SK-N-SH (cell line): ENCODE measurements at regions not wholly inside any gene's neighbourhood (a gene's known extent, or its start where the extent isn't known, plus 50 kb on each side); places are given as distances from the start of the nearest gene placed in this dataset.

Experiments
- CTCF ChIA-PET: fragments of 300-600, 350-600 bp; formaldehyde crosslinking; extraction: SDS; loops from one replicate; lab custom pipeline; 2021; lab: Yijun Ruan, JAX
- POLR2A ChIA-PET: fragments of 350-600 bp; sonication (Branson Sonifier 250); formaldehyde crosslinking; extraction: SDS; loops from one replicate; lab custom pipeline; 2020; ENCODE audit warnings: antibody characterized with exemption, inconsistent platforms; lab: Yijun Ruan, JAX
- DNase-seq: peaks from one replicate; pipeline ENCODE4 v3.0.0; 2012
- H2AFZ ChIP-seq: fragments of 200-600 bp; sonication (generic); 2 replicates; pipeline ENCODE4 v1.8.1; 2016; ENCODE audit warnings: antibody characterized with exemption, mild to moderate bottlenecking, low read depth
- H3F3A ChIP-seq: fragments of 200-600 bp; sonication (generic); replicated peaks from 2 replicates; pipeline ENCODE3; 2016; ENCODE audit warnings: antibody characterized with exemption, mild to moderate bottlenecking; ENCODE audit not compliant: insufficient read depth
- H3K27ac ChIP-seq, 2 experiments: fragments of 200-500 bp in 1 of 2; fragments of 200-600 bp in 1 of 2; sonication (Bioruptor generic) in 1 of 2; sonication (generic), shearing (Covaris generic) in 1 of 2; 2 replicates each; pipeline versions ENCODE4 v1.5.1 to v1.6.1; 2014 to 2016; ENCODE audit warnings: low read depth in 2 of 2, inconsistent platforms in 1 of 2, low read length in 1 of 2, mild to moderate bottlenecking in 1 of 2, mixed read lengths in 1 of 2
- H3K27me3 ChIP-seq: fragments of 200-600 bp; sonication (generic), shearing (Covaris generic); 2 replicates; pipeline ENCODE4 v1.6.1; 2016; ENCODE audit warnings: mixed run types; ENCODE audit not compliant: insufficient read depth
- H3K36me3 ChIP-seq, 2 experiments: fragments of 200-500 bp in 1 of 2; fragments of 200-600 bp in 1 of 2; sonication (Bioruptor generic) in 1 of 2; sonication (generic) in 1 of 2; replicated peaks in 1 of 2; 2 replicates each; pipeline versions ENCODE3 to v1.5.1; 2014 to 2016; ENCODE audit warnings: low read length in 1 of 2, mild to moderate bottlenecking in 1 of 2; ENCODE audit not compliant: insufficient read depth in 2 of 2, control insufficient read depth in 1 of 2
- H3K4me1 ChIP-seq, 2 experiments: fragments of 200-500 bp in 1 of 2; fragments of 200-600 bp in 1 of 2; sonication (Bioruptor generic) in 1 of 2; sonication (generic), shearing (Covaris generic) in 1 of 2; 2 replicates each; pipeline versions ENCODE4 v1.5.1 to v1.6.1; 2014 to 2016; ENCODE audit warnings: low read depth in 1 of 2, low read length in 1 of 2, mixed run types in 1 of 2; ENCODE audit not compliant: insufficient read depth in 2 of 2, control insufficient read depth in 1 of 2
- H3K4me2 ChIP-seq: fragments of 200-600 bp; sonication (generic), shearing (Covaris generic); 2 replicates; pipeline ENCODE4 v1.6.1; 2017; ENCODE audit warnings: mixed run types
- H3K4me3 ChIP-seq, 2 experiments: fragments of 200-500 bp in 1 of 2; fragments of 200-600 bp in 1 of 2; sonication (Bioruptor generic) in 1 of 2; sonication (generic), shearing (Covaris generic) in 1 of 2; 2 replicates each; pipeline versions ENCODE4 v1.5.1 to v1.8.1; 2014 to 2016; ENCODE audit warnings: low read depth in 2 of 2, inconsistent platforms in 1 of 2, low read length in 1 of 2, mild to moderate bottlenecking in 1 of 2, mixed read lengths in 1 of 2, moderate library complexity in 1 of 2
- H3K79me2 ChIP-seq: fragments of 200-600 bp; sonication (generic); 2 replicates; pipeline ENCODE4 v1.8.1; 2017; ENCODE audit warnings: mild to moderate bottlenecking; ENCODE audit not compliant: insufficient read depth
- H3K9ac ChIP-seq: fragments of 200-600 bp; sonication (generic); 2 replicates; pipeline ENCODE4 v1.6.1; 2017; ENCODE audit warnings: mixed run types
- H3K9me2 ChIP-seq: fragments of 200-600 bp; sonication (generic); 2 replicates; pipeline ENCODE4 v1.6.1; 2017; ENCODE audit warnings: mixed run types
- H3K9me3 ChIP-seq: fragments of 200-600 bp; sonication (generic); 2 replicates; pipeline ENCODE4 v1.6.1; 2017; ENCODE audit warnings: mixed run types, mild to moderate bottlenecking, moderate library complexity
- H4K20me1 ChIP-seq: fragments of 200-600 bp; sonication (generic); 2 replicates; pipeline ENCODE4 v1.6.1; 2017; ENCODE audit warnings: mild to moderate bottlenecking, mixed run types; ENCODE audit not compliant: insufficient read depth
- CHD2 ChIP-seq: fragments of 150-350 bp; IDR thresholded peaks from 2 replicates; pipeline ENCODE4 v1.6.1; 2018; ENCODE audit warnings: low read length; ENCODE audit not compliant: partially characterized antibody
- EP300 ChIP-seq, 2 experiments: IDR thresholded peaks; 2 replicates each; pipeline versions ENCODE4 v1.4.0 to v1.6.1; 2012; ENCODE audit warnings: borderline replicate concordance in 1 of 2, low read depth in 1 of 2, low read length in 1 of 2
- EZH2phosphoT487 ChIP-seq: fragments of 200-600 bp; sonication (generic); IDR thresholded peaks from 2 replicates; pipeline ENCODE4 v1.6.1; 2017; ENCODE audit warnings: low read depth, mixed run types, mild to moderate bottlenecking, antibody characterized with exemption, moderate library complexity, borderline replicate concordance
- IRF3 ChIP-seq: fragments of 150-350 bp; IDR thresholded peaks from 2 replicates; pipeline ENCODE4 v1.6.1; 2016; ENCODE audit warnings: mild to moderate bottlenecking, low read depth, low read length
- MXI1 ChIP-seq: IDR thresholded peaks from 2 replicates; pipeline ENCODE4 v1.6.1; 2012; ENCODE audit warnings: mild to moderate bottlenecking, low read depth, low read length, improper control_type of control experiment
- POLR2AphosphoS5 ChIP-seq: IDR thresholded peaks from 2 replicates; pipeline ENCODE4 v1.6.1; 2012; ENCODE audit warnings: low read depth, low read length
- RAD21 ChIP-seq: IDR thresholded peaks from 2 replicates; pipeline ENCODE4 v1.6.1; 2012; ENCODE audit warnings: mild to moderate bottlenecking, low read length
- RXRA ChIP-seq: IDR thresholded peaks from 2 replicates; pipeline ENCODE4 v1.4.0; 2012; ENCODE audit warnings: low read depth, mild to moderate bottlenecking, borderline replicate concordance
- SIN3A ChIP-seq: IDR thresholded peaks from 2 replicates; pipeline ENCODE4 v1.6.1; 2012; ENCODE audit warnings: low read depth, mild to moderate bottlenecking, low read length, moderate library complexity, borderline replicate concordance
- SMC3 ChIP-seq: IDR thresholded peaks from 2 replicates; pipeline ENCODE4 v1.6.1; 2012; ENCODE audit warnings: low read depth, low read length, improper control_type of control experiment
- TAF1 ChIP-seq: IDR thresholded peaks from 2 replicates; pipeline ENCODE4 v1.6.1; 2012; ENCODE audit warnings: low read depth, mild to moderate bottlenecking, low read length, moderate library complexity, borderline replicate concordance
- TCF12 ChIP-seq: IDR thresholded peaks from 2 replicates; pipeline ENCODE4 v1.4.0; 2012
- TEAD4 ChIP-seq: IDR thresholded peaks from 2 replicates; pipeline ENCODE4 v1.4.0; 2012; ENCODE audit warnings: mild to moderate bottlenecking, borderline replicate concordance; ENCODE audit not compliant: insufficient read depth
- USF2 ChIP-seq: fragments of 150-350 bp; IDR thresholded peaks from 2 replicates; pipeline ENCODE4 v1.6.1; 2017; ENCODE audit warnings: antibody characterized with exemption, low read length, low read depth, borderline replicate concordance
- YY1 ChIP-seq: IDR thresholded peaks from 2 replicates; pipeline ENCODE4 v1.4.0; 2012; ENCODE audit warnings: low read depth, mild to moderate bottlenecking
- WGBS: methylation state at CpG from one replicate; pipeline ENCODE4 v1.1.6; 2017; ENCODE audit warnings: low lambda C conversion rate; 5-methylcytosine and 5-hydroxymethylcytosine counted together
- TF ChIP-seq, protein P1 (sequence below): IDR thresholded peaks from 2 replicates; pipeline ENCODE4 v1.6.1; 2012; ENCODE audit warnings: mild to moderate bottlenecking, low read depth, low read length, moderate library complexity
- TF ChIP-seq, protein P2 (sequence below): fragments of 200-600 bp; sonication (generic); IDR thresholded peaks from 2 replicates; pipeline ENCODE4 v1.6.1; 2017; ENCODE audit warnings: antibody characterized with exemption, mild to moderate bottlenecking, moderate library complexity

- TF ChIP-seq EP300 (IDR thresholded peaks at IDR 0.05; ENCODE audit: borderline replicate concordance in 1 of 2, low read depth in 1 of 2, low read length in 1 of 2) (no peak), CHD2 (no peak), SMC3 (no peak), RXRA (no peak), IRF3 (no peak), EZH2phosphoT487 (no peak), RAD21 (no peak), MXI1 (no peak), YY1 (no peak), POLR2AphosphoS5 (no peak), USF2 (no peak), TCF12 (no peak), TEAD4 (no peak)
Observed at GRCh38 chr5:167285591-167285990, 1005.9 kb upstream of the WWC1 start.

DNA sequence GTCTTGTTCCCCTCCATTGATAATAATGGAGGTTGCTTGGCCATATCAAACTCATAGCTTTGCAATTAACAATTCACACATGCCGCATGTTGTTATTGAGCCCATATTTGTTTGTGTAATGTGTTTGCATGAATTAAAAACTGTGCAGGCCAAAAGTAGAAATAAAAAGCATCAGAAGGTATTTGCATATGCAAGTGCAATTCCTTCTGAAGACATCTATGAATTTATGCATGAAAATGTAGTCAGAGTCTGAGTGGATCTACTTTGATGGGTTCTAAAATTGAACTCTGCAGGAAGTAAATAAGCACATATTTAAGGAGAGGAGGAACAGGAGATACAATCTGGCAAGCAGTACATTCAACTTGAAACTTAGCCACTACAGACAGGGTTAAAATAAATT is 1004.6 kb upstream of the WWC1 start:
- Histone ChIP-seq H3K9ac (no peak overlapping the region), H3K27ac (no peak overlapping the region), H3K36me3 (no peaks in the 10 kb centered on the region), H3K27me3 (no peaks in the 10 kb centered on the region), H2AFZ (no peak overlapping the region), H3F3A (peaks cover 9% of the 10 kb centered on the region), H3K9me2 (no peaks in the 10 kb centered on the region), H3K4me2 (no peak overlapping the region), H3K4me1 (no peaks in the 10 kb centered on the region), H4K20me1 (no peaks in the 10 kb centered on the region), H3K4me3 (no peak overlapping the region), H3K79me2 (no peaks in the 10 kb centered on the region), H3K9me3 (no peaks in the 10 kb centered on the region)
- CTCF ChIA-PET: no interaction called here
- DNase-seq: no peak
- POLR2A ChIA-PET: no interaction called here
- whole genome bisulfite sequencing: 94% methylated on average over 1 of the region's 1 CpG
- TF ChIP-seq TEAD4: no peak
- no peak for TF ChIP-seq SIN3A
- TF ChIP-seq EZH2phosphoT487: no peak
- no peak for TF ChIP-seq TCF12
- TF ChIP-seq POLR2AphosphoS5: no peak
- no peak for TF ChIP-seq TAF1
- TF ChIP-seq, protein P1, sequence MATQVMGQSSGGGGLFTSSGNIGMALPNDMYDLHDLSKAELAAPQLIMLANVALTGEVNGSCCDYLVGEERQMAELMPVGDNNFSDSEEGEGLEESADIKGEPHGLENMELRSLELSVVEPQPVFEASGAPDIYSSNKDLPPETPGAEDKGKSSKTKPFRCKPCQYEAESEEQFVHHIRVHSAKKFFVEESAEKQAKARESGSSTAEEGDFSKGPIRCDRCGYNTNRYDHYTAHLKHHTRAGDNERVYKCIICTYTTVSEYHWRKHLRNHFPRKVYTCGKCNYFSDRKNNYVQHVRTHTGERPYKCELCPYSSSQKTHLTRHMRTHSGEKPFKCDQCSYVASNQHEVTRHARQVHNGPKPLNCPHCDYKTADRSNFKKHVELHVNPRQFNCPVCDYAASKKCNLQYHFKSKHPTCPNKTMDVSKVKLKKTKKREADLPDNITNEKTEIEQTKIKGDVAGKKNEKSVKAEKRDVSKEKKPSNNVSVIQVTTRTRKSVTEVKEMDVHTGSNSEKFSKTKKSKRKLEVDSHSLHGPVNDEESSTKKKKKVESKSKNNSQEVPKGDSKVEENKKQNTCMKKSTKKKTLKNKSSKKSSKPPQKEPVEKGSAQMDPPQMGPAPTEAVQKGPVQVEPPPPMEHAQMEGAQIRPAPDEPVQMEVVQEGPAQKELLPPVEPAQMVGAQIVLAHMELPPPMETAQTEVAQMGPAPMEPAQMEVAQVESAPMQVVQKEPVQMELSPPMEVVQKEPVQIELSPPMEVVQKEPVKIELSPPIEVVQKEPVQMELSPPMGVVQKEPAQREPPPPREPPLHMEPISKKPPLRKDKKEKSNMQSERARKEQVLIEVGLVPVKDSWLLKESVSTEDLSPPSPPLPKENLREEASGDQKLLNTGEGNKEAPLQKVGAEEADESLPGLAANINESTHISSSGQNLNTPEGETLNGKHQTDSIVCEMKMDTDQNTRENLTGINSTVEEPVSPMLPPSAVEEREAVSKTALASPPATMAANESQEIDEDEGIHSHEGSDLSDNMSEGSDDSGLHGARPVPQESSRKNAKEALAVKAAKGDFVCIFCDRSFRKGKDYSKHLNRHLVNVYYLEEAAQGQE: no peak
- TF ChIP-seq, protein P2, sequence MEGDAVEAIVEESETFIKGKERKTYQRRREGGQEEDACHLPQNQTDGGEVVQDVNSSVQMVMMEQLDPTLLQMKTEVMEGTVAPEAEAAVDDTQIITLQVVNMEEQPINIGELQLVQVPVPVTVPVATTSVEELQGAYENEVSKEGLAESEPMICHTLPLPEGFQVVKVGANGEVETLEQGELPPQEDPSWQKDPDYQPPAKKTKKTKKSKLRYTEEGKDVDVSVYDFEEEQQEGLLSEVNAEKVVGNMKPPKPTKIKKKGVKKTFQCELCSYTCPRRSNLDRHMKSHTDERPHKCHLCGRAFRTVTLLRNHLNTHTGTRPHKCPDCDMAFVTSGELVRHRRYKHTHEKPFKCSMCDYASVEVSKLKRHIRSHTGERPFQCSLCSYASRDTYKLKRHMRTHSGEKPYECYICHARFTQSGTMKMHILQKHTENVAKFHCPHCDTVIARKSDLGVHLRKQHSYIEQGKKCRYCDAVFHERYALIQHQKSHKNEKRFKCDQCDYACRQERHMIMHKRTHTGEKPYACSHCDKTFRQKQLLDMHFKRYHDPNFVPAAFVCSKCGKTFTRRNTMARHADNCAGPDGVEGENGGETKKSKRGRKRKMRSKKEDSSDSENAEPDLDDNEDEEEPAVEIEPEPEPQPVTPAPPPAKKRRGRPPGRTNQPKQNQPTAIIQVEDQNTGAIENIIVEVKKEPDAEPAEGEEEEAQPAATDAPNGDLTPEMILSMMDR: no peak
- no peak for TF ChIP-seq CHD2

More at GRCh38 chr5:167285591-167285990, 1005.9 kb upstream of the WWC1 start:
- H3K9ac ChIP-seq: no peak overlapping the region
- CTCF ChIA-PET: interaction anchor here (1.0 kb wide), 1 partner anchor 28 kb away, joined by 4 read pairs; no protein-coding TSS in a partner anchor
- no peaks in the 10 kb centered on the region for H4K20me1 ChIP-seq
- DNase-seq: no peak
- no peak overlapping the region for H3K27ac ChIP-seq
- H3K79me2 ChIP-seq: no peaks in the 10 kb centered on the region
- H3K9me2 ChIP-seq: no peaks in the 10 kb centered on the region
- H3K36me3 ChIP-seq: no peaks in the 10 kb centered on the region
- H2AFZ ChIP-seq: no peak overlapping the region
- H3K9me3 ChIP-seq: no peaks in the 10 kb centered on the region
- peaks cover 9% of the 10 kb centered on the region for H3F3A ChIP-seq
- H3K4me2 ChIP-seq: no peak overlapping the region
- POLR2A ChIA-PET: no interaction called here
- H3K4me1 ChIP-seq: no peaks in the 10 kb centered on the region
- H3K27me3 ChIP-seq: no peaks in the 10 kb centered on the region
- 89% methylated on average over 5 of the region's 5 CpGs for WGBS
- H3K4me3 ChIP-seq: no peak overlapping the region
